Stimulated activated CD4-positive, alpha-beta T cell treated with anti-CD3 and anti-CD28 coated beads, Interleukin-2, amount 100 ng/mL, for 24 hours (primary cell): ENCODE measurements at regions not wholly inside any gene's neighbourhood (a gene's known extent, or its start where the extent isn't known, plus 50 kb on each side); places are given as distances from the start of the nearest gene placed in this dataset.

ENCODE experiments used
- DNase-seq, 2 donors: peaks; one replicate each; pipeline ENCODE4 v3.0.0-alpha.2; 2020

DNA sequence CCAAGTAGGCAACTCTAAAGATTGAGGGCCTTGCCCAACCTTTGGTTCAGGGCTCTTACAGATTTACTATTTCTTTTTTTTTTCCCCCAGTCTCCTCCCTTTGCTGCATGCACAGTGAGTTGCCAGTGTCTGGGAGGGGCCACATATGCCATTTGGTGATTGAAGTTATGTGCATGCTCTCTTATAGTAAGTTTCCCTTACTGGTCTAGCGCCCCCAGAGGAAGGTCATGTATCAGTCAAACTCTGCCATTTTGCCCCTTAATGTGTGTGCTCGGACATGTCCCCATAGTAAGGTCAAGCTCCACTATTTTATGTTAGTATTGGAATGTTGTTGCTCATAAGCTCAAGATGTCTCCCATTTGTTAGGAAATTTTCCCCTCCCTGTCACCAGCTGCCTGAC, 1138.0 kb upstream of the SLC10A2 start:
- no peak for DNase-seq

DNA sequence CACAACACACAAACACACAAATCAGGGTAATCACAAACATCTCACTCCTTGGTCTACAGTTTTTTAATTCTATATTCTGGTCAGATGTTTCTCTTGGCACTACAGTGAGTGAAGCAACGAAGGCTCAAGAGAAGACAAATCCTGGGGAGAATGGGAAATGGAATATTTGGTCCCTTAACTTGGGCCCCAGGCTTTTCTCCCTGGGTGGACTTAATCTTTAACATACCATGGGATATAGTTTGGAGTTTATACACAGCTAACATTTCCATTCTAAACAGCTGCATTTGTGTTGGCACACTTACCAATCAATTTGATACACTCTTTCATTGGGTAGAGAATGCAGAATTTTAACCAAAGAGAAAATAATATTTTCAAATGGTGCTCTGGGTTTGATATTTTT, 1132.6 kb upstream of the SLC10A2 start:
- DNase-seq, result no peak

DNA sequence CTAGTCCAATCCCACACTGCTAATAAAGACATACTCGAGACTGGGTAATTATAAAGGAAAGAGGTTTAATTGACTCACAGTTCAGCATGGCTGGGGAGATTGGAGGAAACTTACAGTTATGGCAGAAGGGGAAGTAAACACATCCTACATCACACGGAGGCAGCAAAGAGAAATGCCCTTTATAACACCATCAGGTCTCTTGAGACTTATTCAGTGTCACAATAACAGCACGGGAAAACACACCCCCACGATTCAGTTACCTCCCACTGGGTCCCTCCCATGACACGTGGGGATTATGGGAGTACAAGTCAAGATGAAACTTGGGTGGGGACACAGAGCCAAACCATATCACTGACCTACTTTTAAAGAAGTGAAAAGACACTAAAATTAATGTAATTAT, 1130.4 kb upstream of the SLC10A2 start:
- no peak for DNase-seq

DNA sequence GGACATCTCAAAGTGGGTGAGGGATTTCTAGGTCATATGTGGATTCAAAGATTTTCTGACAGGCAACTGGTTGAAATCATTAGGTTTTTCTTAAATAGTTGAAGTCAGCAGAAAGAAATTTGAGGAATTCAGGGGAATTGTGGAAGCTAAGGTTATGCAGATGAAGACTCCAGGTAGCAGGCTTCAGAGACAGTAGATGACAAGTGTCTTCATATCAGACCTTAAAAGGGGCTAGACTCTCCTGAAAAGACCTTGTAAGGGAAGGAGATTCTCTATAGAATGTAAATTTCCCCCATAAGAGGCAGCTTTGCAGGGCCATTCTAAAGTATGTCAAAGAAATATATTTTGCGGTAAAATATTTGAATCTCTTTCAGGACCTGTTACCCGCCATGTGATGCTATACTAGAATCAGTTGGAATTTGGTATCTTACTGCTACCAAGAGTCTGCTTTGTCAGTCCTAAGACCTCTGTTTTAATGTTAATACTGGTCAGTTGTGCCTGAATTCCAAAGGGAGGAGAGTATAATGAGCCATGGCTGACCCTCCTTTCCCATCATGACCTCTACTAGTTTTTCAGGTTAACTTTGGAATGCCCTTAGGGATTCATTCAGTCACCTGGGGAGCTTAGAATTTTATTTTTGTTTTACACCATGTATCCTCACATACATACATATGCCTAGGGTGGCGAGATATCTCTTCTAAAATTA, 1115.5 kb upstream of the SLC10A2 start:
- DNase-seq, result no peak

DNA sequence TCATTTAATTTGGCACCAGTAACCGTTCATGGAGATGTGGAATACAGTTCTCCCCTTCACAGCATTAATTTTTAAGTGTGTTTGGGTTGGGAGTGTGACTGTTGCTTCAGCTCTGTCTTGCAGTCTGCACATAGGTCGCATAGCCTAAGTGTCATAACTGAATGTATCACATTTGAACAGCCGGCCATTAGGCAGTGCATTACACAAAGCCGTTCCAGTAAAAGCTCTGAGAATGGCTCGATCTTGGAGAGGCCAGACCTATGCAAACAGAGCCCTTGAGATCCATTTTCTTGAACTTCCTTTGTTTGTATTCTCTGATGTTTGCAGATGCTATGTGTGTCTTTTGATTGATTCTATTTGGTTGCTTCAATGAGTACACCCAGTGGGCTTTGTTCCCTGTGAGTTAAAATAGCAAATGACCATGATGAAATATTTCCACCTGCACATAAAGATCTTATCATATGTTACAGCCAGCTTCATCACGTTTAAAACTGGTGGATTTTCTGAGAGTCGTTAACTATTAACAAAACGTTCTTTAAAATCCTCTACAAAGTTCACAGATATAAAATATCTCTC, 1104.9 kb upstream of the SLC10A2 start:
- no peak for DNase-seq

DNA sequence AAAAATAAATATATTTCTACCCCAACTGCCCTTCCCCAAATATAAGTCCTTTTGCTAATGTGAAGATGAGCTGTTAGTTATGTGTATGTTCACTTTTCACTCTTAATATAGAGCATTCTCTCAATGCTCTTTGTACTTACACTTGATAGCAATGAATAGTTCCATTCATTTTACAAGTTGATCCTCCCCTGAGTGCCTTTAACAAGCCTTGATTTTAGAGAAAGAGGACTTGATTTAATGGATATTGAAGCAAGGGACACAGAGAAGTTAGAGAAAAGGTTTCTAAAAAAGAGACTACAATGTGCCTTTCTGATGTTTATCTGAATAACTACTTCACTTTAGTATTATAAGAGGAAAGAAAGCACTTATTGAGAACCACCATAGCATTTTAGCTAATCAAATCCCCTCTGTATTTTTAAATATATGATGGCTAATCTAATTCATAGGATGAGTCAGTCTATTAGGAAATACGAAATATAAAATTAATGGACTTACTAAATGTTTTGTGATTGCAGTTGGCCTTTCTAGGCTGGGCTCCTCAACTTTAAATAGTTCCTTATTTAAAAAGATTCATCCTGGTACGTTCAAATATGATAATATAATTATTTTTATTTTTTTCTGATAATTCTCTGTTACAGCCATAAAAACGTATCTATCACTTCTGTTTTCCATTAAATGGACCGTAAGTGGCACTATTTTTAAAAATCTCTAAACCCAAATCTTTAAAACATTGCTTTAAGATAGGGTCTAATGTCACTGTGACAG, 1097.8 kb upstream of the SLC10A2 start:
- no peak for DNase-seq

DNA sequence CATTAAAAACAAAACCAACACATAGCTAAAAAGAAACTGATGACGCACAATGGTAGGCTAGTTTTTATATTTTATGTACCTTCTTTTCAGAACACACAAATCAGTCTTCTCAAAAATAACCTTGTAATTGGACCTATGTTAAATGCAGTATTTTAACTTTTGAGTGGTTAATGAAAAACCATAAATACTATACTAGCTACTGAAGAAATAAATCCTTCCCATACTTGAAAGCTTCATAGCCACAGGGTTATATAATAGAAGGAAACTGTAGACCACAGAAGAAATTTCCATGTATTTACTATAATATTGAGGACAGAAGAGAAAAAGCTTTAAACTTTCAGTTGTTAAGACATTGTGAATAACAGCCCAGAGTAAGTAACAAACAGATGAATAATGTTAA, 1094.3 kb upstream of the SLC10A2 start:
- DNase-seq, result no peak

DNA sequence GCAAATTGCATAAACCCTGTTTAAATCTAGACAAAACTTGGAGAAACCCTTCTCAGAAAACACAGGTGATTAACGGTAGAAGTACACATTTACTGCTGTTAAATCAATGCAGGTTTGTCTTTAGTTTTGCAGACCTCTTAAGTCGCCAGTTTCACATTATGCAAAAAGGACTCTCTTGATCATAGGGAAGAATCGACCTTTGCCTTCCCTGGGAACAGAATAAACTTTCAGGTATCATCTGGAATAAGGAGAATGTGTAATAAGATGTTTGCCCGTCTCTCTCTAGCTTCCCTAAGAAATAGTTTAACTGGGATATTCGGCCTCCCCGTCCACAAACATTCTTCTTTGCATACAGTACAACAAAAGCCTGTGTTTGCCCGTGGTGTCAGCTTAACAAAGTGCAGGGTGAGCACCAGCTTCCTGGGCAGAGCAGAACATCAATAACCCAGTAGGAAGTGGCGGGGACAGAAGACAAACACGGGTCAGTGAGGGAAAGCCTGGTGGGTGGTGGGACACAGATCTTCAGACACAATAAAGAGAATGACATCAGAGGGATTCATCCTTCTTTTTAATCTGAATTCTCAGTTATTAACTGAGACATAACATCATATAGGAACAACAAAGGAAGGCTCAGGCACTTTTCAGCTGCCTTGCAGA, 1077.7 kb upstream of the SLC10A2 start:
- DNase-seq, result no peak

DNA sequence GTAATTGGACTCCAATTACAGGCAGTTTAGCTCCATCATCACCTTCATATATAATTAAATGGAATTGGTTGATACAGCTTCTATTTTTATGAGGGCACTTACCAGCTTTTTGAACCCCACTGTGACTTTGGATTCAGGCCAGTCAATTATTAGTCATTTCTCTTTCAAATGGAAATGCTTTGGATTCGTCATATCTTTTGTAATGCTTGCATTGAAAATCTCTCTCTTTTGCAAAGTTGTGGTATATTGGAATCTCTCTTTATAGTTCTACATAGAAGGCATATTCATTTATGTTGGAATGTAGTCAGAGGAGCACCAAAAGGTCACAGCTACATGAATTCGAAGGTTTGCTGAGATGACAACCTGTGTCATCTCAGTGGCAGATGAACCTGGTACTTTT, 1074.3 kb upstream of the SLC10A2 start:
- DNase-seq, result no peak

DNA sequence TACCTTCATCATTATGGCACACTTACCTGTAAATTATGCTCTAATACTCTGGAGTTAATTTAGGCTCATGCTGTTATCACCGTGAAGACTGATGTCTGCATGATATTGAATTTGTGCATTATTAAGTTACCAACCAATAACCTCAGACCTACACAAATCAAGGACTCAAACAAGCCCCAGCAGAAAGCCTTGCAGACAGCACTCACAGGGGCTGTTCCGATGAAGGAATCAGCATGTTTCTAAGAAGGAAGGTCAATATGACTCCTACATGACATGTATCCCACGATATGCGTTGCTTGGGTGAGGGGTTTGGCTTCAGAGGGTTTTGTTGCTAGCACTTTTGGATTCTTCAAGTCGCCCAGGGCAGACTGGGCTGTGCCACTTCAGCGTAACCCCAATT, 1071.2 kb upstream of the SLC10A2 start:
- no peak for DNase-seq

DNA sequence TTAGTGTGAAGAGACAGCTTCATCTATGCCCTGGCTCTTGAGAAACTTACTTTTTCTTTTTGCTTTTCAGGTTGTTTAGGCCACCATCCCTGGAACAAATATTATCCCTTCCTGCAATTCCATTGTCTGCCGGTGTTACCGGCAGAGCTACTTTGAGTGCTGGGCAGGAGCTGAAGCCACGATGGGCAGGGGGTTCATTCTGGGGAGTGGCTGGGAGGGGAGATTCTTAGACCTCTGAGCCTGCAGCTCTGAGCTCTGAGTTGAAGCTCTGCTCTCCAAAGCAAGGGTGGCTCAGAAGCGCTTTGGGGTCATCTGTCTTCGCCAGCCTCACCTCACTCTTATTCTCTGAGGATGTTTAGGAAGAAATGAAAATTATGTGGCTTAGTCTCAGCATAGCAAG, 1066.6 kb upstream of the SLC10A2 start:
- DNase-seq, result no peak

DNA sequence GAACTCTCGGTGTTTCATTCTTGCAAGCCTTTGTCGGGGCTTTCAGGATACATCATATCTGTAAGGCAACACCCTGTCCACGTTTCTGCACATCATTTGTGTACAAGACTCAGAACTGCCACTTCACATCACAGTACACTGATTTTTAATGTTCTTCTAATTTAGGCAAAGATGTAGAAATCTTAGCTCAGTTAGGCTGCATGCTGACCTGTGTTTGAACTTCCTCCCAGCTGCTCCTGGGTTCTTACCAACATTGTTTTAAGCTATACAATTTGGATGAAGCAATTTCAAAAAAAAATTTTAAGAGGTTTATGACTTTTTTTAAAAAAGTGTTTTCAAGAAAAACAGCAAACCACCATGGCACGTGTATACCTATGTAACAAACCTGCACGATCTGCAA, 1047.9 kb upstream of the SLC10A2 start:
- no peak for DNase-seq

DNA sequence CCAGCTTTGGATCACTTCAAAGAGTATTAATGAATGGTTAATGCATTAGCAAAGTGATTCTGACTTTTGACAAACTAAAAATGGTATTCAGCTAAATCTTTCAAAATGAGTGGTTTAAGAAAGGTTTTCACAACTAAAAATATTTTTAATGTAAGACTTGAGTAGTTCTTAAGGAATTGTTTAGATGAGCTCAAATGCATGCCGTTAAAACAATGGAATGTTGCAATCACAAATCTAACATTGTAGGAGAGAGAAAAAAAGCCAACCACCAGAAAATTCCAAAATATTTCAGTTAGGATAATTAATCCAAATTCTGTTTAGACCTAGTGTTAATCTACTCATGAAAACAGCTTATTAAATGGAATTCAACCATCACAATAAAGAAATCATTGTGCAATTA, 1044.8 kb upstream of the SLC10A2 start:
- DNase-seq, result no peak

DNA sequence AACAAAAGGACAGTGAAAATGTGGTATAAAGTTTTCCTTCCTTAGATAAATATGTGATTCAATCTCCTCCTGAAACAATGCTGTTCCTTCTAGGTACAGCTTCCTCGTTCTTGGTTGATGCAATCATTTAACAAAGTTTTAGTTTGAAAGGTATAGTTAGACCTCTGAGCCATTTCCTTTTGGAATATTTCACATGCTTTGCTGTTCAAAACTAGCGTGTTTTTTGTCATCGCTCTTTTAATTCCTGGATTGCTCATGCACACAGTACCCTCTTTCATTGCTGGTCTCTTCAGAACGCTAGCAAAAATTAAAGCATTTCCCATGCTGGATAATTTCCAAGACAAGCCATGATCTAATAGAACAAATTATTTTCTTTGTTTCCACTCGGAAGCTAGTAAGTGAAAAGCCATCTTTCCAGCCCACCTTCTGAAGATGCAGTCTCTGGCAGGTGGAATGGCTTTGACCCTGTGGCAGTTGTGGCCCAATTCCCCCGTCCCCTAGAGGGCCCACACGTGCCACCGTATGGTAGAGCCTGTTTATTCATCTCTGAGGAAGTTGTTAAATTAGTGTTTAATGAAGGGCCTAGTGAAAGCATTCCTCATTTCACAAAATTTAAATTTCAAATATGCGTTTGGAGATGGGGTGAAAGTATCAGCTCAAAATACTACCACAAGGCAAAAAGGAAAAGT, 1040.6 kb upstream of the SLC10A2 start:
- no peak for DNase-seq

DNA sequence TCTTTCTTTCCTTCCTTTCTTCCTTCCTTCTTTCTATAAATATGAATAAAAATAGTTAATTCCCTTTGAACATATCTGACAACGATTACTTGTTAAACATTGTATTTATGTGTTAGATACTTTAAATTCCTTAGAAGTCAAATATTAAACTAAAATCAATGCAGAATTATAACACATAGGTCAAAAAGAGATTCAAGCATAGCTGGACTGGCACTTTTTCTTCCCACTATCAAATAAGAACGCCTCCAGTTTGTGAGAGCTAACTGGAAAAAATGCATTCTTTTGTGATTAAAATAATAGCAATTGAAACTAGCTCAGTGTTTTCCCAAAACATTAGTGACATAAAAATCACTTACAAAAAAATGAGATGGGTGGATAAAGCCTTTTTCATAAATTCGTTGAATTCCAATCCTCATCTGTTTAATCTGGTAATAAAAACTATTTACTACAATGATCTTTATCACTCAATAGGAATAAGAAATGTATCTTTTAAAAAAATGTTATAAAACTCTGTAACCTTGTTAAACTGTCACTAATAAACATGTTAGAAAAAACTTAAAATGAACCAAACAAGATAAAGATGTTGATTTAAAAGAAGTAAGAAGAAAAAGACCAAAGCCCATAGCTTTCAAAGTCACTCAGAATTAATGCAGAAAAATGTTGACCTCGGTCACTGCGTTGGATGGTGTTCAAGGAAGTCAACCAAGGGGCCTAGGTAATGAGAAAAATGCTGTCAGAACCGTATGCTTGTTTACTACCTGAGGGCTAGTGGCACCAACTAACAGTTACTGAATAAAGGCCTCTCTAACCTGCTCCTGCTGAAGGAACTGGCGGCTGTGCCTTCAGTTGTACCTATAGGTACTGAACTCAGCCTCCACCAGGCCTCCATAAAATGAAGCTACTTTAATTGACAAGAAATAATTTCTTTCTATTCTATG, 1039.5 kb upstream of the SLC10A2 start:
- no peak for DNase-seq

DNA sequence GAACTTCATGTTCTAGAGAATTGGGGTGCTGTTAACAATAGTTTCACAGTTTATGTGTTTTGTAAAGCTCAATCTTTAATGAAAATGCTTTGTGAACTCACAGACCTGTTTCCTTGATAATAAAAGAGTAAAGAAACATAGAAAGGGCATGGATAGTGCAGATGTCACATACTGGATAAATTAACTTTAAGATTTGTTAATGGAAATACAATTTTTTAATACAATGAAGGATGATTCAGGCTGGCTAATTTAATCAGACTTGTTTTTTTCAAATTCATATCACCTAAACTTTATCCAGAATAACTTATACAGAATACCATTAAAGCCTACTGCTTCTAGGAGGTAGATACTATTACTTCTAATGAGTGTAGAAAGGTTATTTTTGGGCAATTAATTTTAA, 1033.5 kb upstream of the SLC10A2 start:
- no peak for DNase-seq

DNA sequence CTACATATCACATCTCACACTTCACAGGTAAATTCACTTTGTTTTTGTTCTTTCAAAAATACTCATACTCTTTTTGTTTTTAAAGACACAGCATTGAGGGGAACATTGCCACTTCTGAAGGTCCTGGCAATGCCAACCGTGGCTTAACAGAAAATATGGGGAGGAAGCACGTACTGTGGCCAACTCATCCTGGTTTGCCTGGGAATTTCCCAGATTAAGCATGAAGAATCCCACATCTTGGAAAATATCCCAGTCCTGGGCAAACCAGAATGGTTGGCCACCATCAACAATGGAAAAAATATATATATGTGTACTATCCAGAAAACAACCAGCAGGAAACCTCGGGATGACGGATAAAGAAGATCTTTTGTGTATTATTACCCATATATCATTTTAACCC, 1032.2 kb upstream of the SLC10A2 start:
- no peak for DNase-seq

DNA sequence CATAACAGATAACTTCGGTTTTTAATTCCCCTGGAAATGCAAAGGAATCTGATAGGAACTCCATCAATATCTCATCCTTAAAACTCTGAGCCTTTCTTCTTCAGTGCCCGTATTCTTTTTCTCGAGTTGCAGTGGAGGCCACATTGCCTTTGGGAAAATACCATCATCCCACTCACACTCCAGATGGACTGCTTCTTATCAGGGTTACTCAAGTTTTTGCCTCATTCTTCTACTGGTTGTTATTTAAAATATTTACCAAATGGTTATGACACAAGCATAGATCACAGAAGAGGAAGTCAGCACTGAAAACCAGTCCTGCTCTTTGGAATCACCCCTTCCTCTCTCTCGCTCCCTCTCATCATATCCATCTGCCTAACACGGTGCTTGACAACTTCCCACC, 1020.5 kb upstream of the SLC10A2 start:
- DNase-seq, result no peak

DNA sequence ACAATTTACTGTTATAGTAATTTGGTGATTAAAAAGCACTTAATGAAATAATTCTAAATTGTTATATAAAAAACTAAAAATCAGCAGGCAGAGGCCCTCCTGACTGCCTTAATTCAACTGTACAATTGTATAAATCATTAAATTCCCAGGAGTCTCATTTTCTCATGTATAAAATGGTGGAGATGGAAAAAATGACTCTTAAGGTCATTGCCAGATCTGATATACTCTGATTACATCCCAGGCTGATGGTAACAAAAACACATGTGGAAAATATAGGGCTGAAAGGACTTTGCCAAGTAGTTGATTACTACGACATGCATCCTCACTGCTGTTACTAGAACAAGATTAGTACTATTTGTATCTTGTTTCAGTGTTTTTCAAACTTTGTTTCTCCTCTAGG, 1020.0 kb upstream of the SLC10A2 start:
- DNase-seq, result no peak

DNA sequence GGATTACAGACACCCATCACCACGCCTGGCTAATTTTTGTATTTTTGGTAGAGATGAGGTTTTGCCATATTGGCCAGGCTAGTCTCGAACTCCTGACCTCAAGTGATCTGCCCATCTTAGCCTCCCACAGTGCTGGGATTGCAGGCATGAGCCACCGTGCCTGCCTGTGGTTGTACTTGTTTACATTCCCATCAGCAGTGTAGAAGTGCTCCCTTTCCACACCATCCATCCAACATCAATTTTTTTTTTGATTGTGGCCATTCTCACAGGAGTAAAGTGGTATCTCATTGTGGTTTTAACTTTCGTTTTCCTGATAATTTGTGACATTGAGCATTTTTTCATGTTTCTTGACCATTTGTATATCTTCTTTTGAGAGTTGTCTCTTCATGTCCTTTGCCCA, 1019.4 kb upstream of the SLC10A2 start:
- no peak for DNase-seq

DNA sequence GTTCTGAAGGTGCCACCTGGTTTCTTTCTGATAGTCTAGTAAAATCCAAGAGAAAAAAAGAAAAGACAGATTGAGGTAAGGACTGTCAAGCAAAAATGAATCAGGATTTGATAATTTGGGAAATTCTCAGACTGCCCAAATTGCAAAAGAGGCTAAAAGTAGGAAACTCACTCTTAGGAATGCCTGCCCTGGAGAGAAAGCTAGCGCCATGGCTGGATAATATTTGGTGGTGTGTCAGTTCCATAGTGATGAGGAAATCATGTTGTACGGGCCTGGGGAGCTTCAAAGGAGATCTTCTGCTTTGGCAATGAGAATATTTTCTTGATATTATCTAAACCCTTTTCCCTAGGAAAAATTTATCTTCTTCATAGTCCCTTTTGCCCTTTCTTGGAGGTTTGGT, 1008.1 kb upstream of the SLC10A2 start:
- no peak for DNase-seq

DNA sequence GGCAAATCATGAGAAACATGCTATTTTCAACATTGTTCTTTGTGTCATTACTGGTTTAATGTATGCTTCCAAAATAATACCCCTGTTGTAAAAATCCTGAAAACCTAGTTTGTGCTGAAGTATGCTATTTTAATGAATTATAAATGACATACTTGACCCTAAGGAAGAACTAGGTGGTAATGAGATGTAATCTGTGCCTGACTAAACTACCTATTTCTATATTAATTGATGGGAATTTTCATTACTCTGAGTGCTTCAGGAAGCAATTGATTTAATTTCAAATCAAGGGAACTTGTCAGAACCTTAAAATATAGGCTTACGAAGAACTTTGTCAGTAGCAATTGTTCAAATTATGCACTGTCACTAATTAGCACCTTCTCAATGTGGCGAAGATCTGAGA, 1005.6 kb upstream of the SLC10A2 start:
- no peak for DNase-seq
